Sigmoid colon (tissue), 3 donors: ENCODE measurements at regions not wholly inside any gene's neighbourhood (a gene's known extent, or its start where the extent isn't known, plus 50 kb on each side); places are given as distances from the start of the nearest gene placed in this dataset.

Experiments used
- CTCF ChIP-seq, 4 experiments: fragments of 450-650 bp in 3 of 4; fragments of 200-600 bp in 1 of 4; IDR thresholded peaks; one replicate each; pipeline ENCODE4 v1.5.1; 2016 to 2019; ENCODE audit warnings: antibody characterized with exemption in 4 of 4, mild to moderate bottlenecking in 3 of 4, moderate library complexity in 2 of 4
- POLR2A ChIP-seq, 2 donors: fragments of 450-650 bp; IDR thresholded peaks; one replicate each; pipeline ENCODE4 v1.6.1; 2016; ENCODE audit warnings: antibody characterized with exemption in 2 of 2, mild to moderate bottlenecking in 2 of 2, moderate library complexity in 2 of 2

- no peak for TF ChIP-seq CTCF (IDR thresholded peaks at IDR 0.05)
- TF ChIP-seq POLR2A (IDR thresholded peaks at IDR 0.05), result no peak
Measured at GRCh38 chr3:168983046-168983445, 680.5 kb downstream of the MECOM start.
